ENCODE measurements at regions not wholly inside any gene's neighbourhood (a gene's known extent, or its start where the extent isn't known, plus 50 kb on each side); places are given as distances from the start of the nearest gene placed in this dataset.
"Not testable (repeated sequence)": the region's sequence is repeated elsewhere in the genome, so short reads cannot be mapped to it uniquely, and the experiment has no call there.

- DNase-seq, result no peak
These were observed 484.4 kb downstream of the ATP23 start for GRCh38 chr12:58425481-58426392.

- DNase-seq, result not testable (repeated sequence)
These were observed 485.1 kb downstream of the ATP23 start for GRCh38 chr12:58426437-58426836.

GRCh38 chr12:58433959-58434358 is 486.3 kb downstream of the LRIG3 start:
- no peak for DNase-seq

- DNase-seq, result no peak
These were observed 485.6 kb downstream of the LRIG3 start for GRCh38 chr12:58434726-58435125.

GRCh38 chr12:58435647-58436046 is 484.7 kb downstream of the LRIG3 start:
- DNase-seq, result no peak

- no peak for DNase-seq
These were observed 478.8 kb downstream of the LRIG3 start for GRCh38 chr12:58441483-58441882.

GRCh38 chr12:58443273-58443980 is 476.9 kb downstream of the LRIG3 start:
- no peak for DNase-seq

- peak; percentile 77 for DNase-seq
These were observed 476.3 kb downstream of the LRIG3 start for GRCh38 chr12:58443981-58444371.

GRCh38 chr12:58450868-58451482 is 469.3 kb downstream of the LRIG3 start:
- DNase-seq, result no peak

- DNase-seq, result no peak
These were observed 467.8 kb downstream of the LRIG3 start for GRCh38 chr12:58452546-58452945.

GRCh38 chr12:58453306-58453705 is 467.0 kb downstream of the LRIG3 start:
- DNase-seq, result no peak

GRCh38 chr12:58455136-58455535 is 465.2 kb downstream of the LRIG3 start:
- DNase-seq, result no peak

- no peak for DNase-seq
These were observed 462.2 kb downstream of the LRIG3 start for GRCh38 chr12:58458102-58458501.

GRCh38 chr12:58459191-58459590 is 461.1 kb downstream of the LRIG3 start:
- no peak for DNase-seq

- no peak for DNase-seq
These were observed 457.3 kb downstream of the LRIG3 start for GRCh38 chr12:58463051-58463450.

GRCh38 chr12:58465418-58465817 is 454.9 kb downstream of the LRIG3 start:
- no peak for DNase-seq

GRCh38 chr12:58470266-58471010 is 449.9 kb downstream of the LRIG3 start:
- DNase-seq, result no peak

- no peak for DNase-seq
These were observed 440.9 kb downstream of the LRIG3 start for GRCh38 chr12:58479401-58479800.

GRCh38 chr12:58481811-58482210 is 438.5 kb downstream of the LRIG3 start:
- DNase-seq, result no peak

GRCh38 chr12:58487255-58487654 is 433.0 kb downstream of the LRIG3 start:
- no peak for DNase-seq

- DNase-seq, result no peak
These were observed 432.6 kb downstream of the LRIG3 start for GRCh38 chr12:58487678-58488161.

GRCh38 chr12:58489394-58489793 is 430.9 kb downstream of the LRIG3 start:
- no peak for DNase-seq

GRCh38 chr12:58491306-58491705 is 429.0 kb downstream of the LRIG3 start:
- no peak for DNase-seq
